Posterior vena cava (tissue), 2 donors: ENCODE measurements at regions not wholly inside any gene's neighbourhood (a gene's known extent, or its start where the extent isn't known, plus 50 kb on each side); places are given as distances from the start of the nearest gene placed in this dataset.

Source experiments
- DNase-seq: peaks from one replicate; pipeline ENCODE4 v3.0.0-alpha.2; 2020; ENCODE audit warnings: low spot score
- intact Hi-C, 2 donors: fragments of 100-400 bp; cut with DNase I; formaldehyde crosslinking; loops; one replicate each; pipeline versions ENCODE4 v1.14.1 to v1.14.2; 2022 to 2023
- donor health status: DM: yes; HTN: yes; CAD: no.
- donor health status: DM: yes; HTN: yes; CAD: no.

- intact Hi-C loops: no loop called here
Observed at GRCh38 chr2:15860051-15860663, 80.2 kb upstream of the MYCN start.

GRCh38 chr2:15860760-15861159, 79.6 kb upstream of the MYCN start:
- intact Hi-C loops: no loop called here
- DNase-seq: no peak

More at GRCh38 chr2:15860051-15860663, 80.2 kb upstream of the MYCN start:
- DNase-seq: no peak

- intact Hi-C loops: no loop called here
- DNase-seq: no peak
Observed at GRCh38 chr2:15861172-15861822, 79.1 kb upstream of the MYCN start.

- no peak for DNase-seq
- intact Hi-C loops: no loop called here
Observed at GRCh38 chr2:15861898-15862297, 78.5 kb upstream of the MYCN start.

GRCh38 chr2:15863089-15863488, 77.3 kb upstream of the MYCN start:
- DNase-seq: no peak
- intact Hi-C loops: no loop called here

- intact Hi-C loops: no loop called here
- DNase-seq: no peak
Observed at GRCh38 chr2:15863494-15864175, 76.7 kb upstream of the MYCN start.

GRCh38 chr2:15864176-15864769, 76.1 kb upstream of the MYCN start:
- intact Hi-C loops: no loop called here
- no peak for DNase-seq

- intact Hi-C loops: no loop called here
- no peak for DNase-seq
Observed at GRCh38 chr2:15865923-15866322, 74.4 kb upstream of the MYCN start.

- intact Hi-C loops: no loop called here
- no peak for DNase-seq
Observed at GRCh38 chr2:15866563-15867193, 73.7 kb upstream of the MYCN start.

- DNase-seq: no peak
- intact Hi-C loops: no loop called here
Observed at GRCh38 chr2:15867194-15868171, 72.9 kb upstream of the MYCN start.

- DNase-seq: no peak
- intact Hi-C loops: no loop called here
Observed at GRCh38 chr2:15868186-15868585, 72.2 kb upstream of the MYCN start.

- no peak for DNase-seq
- intact Hi-C loops: no loop called here
Observed at GRCh38 chr2:15868704-15869103, 71.6 kb upstream of the MYCN start.

GRCh38 chr2:15869396-15869795, 71.0 kb upstream of the MYCN start:
- DNase-seq: no peak
- intact Hi-C loops: no loop called here

- no peak for DNase-seq
- intact Hi-C loops: loop anchor here in 1 of 2 donors (10.0 kb wide), 1 partner anchor 185 kb away; no protein-coding TSS in a partner anchor
Observed at GRCh38 chr2:15869871-15870270, 70.5 kb upstream of the MYCN start.

- intact Hi-C loops: loop anchor here in 1 of 2 donors (10.0 kb wide), 1 partner anchor 184 kb away; no protein-coding TSS in a partner anchor
- no peak for DNase-seq
Observed at GRCh38 chr2:15870565-15870964, 69.8 kb upstream of the MYCN start.

GRCh38 chr2:15871239-15871783, 69.0 kb upstream of the MYCN start:
- intact Hi-C loops: loop anchor here in 1 of 2 donors (10.0 kb wide), 1 partner anchor 183 kb away; no protein-coding TSS in a partner anchor
- no peak for DNase-seq

GRCh38 chr2:15872854-15873253, 67.5 kb upstream of the MYCN start:
- no peak for DNase-seq
- intact Hi-C loops: loop anchor here in 1 of 2 donors (10.0 kb wide), 1 partner anchor 182 kb away; no protein-coding TSS in a partner anchor

- intact Hi-C loops: loop anchor here in 1 of 2 donors (10.0 kb wide), 1 partner anchor 180 kb away; no protein-coding TSS in a partner anchor
Observed at GRCh38 chr2:15874321-15874720, 66.0 kb upstream of the MYCN start.

More at GRCh38 chr2:15874321-15874720, 66.0 kb upstream of the MYCN start:
- DNase-seq: no peak
